ENCODE measurements at regions not wholly inside any gene's neighbourhood (a gene's known extent, or its start where the extent isn't known, plus 50 kb on each side); places are given as distances from the start of the nearest gene placed in this dataset.

GRCh38 chr6:169838346-169839028 lies 87.1 kb downstream of the ERMARD start:
- no peak for DNase-seq (ENCODE audit: low read depth)

GRCh38 chr6:169837529-169838250 lies 86.3 kb downstream of the ERMARD start:
- no peak for DNase-seq (ENCODE audit: low read depth)

- DNase-seq (ENCODE audit: low read depth), result no peak
Observed at GRCh38 chr6:169833258-169833794, 81.9 kb downstream of the ERMARD start.

- DNase-seq (ENCODE audit: low read depth), result no peak
Observed at GRCh38 chr6:169832247-169832948, 81.0 kb downstream of the ERMARD start.

GRCh38 chr6:169831450-169832246 lies 80.2 kb downstream of the ERMARD start:
- no peak for DNase-seq (ENCODE audit: low read depth)
